NCI-H510A treated with DMSO at 0.1 percent for 48 hours (cell line): ENCODE measurements at regions not wholly inside any gene's neighbourhood (a gene's known extent, or its start where the extent isn't known, plus 50 kb on each side); places are given as distances from the start of the nearest gene placed in this dataset.
"Not testable (repeated sequence)": the region's sequence is repeated elsewhere in the genome, so short reads cannot be mapped to it uniquely, and the experiment has no call there.

Experiments
- DNase-seq: peaks from one replicate; lab custom pipeline; 2025; lab: John Stamatoyannopoulos, UW

DNA sequence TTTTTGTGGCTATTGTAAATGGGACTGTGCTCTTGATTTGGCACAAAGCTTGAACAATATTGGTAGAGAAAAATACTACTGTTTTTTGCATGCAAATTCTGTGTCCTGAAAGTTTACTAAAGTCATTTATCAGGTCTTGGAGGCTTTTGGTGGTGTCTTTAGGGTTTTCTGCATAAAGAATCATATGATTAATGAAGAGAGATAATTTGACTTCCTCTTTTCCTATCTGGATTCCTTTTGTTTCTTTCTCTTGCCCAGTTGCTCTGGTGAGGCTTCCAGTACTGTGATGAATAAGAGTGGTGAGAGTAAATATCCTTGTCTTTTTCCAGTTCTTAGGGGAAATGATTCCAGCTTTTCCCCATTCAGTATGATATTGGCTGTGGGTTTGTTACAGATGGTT, 1166.7 kb downstream of the NCAM2 start:
- no peak for DNase-seq

DNA sequence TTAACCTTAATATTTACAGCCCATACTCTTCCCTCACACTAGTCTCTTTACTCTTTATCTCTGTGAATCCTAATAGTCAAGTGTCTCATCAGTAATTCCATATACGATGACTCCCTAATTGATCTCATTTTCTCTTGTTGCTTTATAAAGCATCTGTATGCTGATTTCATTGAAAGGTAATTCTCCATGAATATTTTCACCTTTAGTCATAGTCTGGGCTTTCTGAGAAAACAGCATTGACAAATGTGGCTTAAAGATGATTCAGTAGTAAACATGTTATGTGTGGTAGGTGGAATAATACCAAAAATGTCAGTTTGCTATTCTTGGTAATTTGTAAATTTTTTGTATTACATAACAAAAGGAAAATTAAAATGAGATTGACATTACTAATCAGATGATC, 1176.5 kb downstream of the NCAM2 start:
- DNase-seq: no peak

DNA sequence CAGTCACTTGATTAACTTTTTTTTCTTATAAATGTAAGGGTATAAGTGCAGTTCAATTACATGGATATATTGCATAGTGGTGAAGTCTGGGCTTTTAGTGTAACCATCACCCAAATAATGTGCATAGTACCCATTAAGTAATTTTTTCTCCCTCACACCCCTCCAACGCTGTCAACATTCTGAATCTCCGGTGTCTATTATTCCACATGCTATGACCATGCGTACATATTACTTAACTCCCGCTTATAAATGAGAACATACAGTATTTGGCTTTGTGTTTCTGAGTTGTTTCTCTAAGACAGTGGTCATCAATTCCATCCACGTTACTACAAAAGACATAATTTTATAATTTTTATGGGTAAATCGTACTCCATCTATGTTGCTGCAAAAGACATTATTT, 1191.1 kb downstream of the NCAM2 start:
- no peak for DNase-seq

DNA sequence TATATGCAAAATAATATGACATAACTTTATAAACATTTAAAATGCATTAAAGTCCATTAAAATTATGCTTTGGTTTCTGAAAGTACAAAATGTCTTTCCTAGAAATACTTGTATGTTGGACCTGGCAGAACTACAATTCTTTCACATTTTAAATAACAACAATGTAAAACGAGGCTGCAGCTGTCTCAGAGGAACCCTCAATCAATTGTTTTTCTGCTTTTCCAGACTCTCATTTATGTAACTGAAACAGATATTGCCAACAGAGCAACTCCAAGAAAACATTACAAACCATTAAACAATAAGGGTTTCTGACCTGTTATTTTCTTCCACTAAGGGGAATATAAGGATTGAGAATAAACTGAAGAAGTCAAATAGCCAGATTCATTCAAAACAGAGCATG, 1193.4 kb downstream of the NCAM2 start:
- no peak for DNase-seq

DNA sequence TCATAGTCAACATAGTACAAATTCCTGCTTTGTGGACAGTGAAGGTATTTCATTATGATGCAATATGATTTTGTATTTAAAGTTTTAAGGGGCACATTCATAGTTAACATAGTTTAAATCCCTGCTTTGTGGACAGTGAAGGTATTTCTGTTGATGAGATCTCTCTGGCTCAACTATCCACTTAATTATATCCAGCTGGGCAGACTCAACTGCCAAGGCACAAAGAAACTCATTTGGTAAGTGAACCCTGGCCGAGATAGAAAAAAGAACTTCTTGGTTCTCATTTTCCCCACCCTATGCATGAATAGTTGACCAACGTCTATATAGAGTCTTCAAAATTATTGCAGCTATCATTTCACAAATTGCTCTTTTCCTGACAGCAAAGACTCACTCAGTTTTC, 1194.6 kb downstream of the NCAM2 start:
- DNase-seq: no peak

DNA sequence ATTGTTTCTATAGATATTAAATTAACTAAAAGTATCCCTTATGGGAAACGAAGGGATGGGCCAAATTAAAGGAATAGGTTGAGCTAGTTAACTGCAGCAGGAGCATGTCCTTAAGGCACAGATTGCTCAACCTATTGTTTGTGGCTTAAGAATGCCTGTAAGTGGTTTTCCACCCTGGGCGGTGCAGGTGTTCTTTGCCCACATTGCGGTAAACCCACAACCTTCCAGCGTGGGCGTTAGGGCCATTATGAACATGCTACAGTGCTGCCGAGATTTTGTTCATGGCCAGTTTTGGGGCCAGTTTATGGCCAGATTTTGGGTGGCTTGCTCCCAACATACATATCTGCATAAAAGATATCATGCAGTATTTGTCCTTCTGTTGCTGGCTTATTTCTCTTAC, 1196.8 kb downstream of the NCAM2 start:
- DNase-seq: not testable (repeated sequence)

DNA sequence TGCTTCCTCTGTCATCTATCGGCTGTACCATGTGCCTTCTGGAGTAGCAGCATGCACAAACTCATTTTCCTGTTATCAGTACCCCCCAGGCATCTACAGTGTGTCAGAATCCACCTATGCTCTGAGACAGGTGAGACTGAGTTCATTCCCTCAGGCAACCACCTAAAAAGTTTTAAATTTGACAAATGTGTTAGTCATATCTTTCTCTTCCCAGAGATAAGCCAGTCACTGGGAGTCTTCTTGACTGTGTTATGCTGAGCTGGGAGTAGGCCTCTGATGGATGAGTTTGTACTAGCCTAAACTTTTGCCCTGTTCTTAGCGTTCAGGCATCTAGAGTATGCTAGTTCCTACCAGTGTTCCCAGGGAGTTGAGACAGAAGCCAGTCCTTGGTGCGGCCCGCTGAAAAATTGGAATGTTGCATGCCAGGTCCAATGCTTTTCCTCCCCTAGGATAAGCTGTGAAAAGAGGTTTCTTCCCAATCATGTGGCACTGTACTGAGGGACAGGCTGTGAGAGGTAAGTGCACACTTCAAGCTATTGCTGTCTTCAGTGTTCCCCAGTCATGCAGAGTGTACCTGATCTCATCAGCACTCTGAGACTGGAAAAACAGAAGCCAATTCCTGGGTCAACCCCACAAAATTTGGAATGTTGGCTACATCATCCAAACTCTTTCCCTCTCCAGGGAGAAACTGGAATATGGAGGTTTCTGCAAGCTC, 1202.3 kb downstream of the NCAM2 start:
- no peak for DNase-seq

DNA sequence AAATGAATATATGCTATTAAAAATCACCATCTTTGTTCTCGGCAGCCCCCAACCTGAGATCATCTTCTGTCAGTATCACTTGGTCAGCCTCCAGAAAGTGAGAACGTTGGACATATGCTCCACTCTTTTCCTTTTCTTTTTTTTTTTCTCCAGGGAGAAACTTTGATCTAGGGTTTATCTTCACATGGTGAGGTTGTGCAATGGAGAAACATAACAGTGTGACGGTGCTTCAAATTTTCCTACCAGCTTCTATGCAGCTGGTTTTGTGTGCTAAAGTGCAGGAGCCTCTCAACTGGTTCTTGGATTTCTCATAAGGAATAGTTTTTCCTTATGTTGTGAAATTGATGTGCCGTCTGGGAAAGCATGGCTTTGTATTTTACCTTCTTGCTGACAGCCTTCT, 1202.9 kb downstream of the NCAM2 start:
- no peak for DNase-seq

DNA sequence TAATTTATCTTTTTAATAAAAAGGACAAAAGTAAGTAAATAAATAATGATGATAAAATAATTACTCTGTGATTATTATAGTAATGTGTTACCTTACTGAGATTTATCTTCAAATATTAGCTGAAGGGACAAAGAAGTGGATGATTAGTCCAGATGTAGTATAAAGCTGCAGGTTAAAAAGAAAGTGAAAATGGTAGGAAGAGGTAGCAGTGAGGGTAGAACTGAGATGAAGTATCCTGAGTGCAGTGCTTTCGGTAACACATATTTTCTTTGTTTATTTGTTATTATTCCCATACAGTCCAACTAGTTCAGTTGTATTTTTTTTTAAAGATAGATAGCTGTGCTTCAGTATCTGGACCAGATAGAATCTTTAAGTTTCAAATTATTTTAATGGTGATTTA, 1203.5 kb downstream of the NCAM2 start:
- no peak for DNase-seq

DNA sequence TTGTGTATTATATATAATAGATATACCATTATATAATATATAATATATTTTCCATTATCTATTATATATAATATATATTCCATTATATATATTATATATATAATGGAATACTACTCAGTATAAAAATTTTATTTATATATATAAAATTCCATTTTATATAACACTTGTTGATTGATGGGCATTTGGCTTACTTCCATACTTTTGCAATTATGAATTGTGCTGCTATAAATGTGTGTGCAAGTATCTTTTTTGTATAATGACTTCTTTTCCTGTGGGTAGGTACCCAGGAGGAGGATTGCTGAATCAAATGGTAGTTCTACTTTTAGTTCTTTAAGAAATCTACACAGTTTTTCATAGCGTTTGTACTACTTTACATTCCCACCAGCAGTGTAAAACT, 1211.1 kb downstream of the NCAM2 start:
- peak; percentile 62 for DNase-seq

DNA sequence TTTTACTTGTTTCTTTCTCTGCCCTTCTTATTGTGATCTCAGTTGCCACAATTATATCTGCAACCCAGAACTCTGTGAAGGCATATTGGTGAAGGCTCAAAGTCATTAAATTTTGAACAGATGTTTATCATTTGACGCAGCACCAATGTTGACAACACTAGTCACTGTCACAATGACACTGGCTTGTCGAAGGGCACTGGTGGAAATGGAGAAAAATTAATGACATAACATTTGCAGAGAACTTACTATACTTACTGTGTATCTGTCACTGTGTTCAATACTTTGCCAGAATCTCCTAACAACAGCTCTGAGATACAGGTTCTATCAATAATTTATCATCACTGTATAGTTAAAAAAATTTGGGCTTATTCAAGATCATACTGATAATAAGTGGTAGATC, 1213.7 kb downstream of the NCAM2 start:
- DNase-seq: no peak

DNA sequence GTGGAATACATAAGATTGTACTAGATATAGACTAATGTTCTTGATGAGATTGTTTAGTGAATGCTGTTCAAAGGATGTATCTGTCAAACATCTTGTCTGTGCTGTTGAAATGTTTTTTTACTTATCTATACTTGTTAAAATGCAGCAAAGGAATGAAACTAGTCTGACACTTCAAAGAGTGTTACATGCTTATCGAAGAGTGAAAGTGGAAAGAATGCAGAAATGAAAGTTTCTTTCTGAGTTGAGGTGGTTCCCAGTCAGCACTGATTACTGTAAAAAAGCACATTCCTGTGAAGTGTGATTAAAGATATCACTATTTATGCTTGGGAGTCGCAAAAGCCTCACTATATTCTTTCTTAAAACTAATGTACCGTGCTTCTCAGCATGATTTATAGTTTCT, 1225.2 kb downstream of the NCAM2 start:
- no peak for DNase-seq

DNA sequence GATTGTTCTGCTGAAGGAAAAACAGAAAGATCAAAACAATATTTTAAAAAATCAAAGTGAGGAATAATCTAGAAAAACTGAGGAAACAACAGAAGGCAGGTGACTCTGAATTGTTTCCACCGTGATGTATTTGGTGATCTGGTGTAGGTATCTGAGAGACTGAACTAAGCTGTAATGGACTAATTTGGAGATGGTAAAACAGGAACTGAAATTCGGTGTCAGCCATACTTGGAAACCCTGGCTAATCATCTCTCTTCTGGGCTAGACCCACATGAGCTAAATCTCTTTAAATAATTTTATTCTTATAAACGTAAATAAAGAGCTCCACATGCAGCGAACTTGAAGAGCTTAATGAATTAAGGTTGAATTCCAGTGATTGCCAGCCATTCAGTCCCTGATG, 1226.1 kb downstream of the NCAM2 start:
- DNase-seq: no peak

DNA sequence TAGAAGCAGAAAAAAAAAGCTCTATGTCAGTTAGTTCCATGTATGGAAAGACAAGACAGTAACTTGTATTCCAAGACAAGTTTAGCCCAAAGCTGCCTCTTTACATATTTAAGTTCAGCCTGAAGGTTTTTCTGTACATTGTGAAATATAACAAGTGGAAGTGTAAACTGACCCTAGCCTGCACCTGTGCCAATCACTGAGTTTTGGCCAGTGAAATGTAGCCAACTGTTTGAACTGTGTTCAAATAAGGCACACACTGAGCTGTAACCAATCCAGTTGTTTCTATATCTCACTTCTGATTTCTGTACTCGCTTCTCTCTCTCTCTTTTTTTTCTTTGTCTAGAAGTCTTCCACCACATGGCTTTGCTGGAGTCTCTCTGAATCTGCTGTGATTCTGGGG, 1227.1 kb downstream of the NCAM2 start:
- DNase-seq: no peak

DNA sequence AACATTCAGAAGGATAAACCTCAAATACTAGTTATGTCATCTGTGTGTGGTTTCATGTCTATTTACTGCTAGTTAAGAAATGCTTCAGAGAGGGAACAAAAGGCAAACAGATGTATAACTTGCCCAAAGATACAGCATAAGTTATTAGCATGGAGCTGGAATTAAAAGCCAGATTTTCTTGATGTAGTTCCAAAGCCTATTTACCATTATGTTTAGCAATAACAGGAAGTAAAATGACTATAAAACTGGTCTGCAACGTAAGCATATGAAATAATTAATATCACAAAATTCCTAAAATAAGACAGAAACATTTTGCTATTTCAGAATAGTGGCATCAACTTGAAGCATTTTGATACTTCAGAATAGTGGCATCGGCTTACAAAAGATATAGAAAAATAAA, 1232.8 kb downstream of the NCAM2 start:
- DNase-seq: no peak

DNA sequence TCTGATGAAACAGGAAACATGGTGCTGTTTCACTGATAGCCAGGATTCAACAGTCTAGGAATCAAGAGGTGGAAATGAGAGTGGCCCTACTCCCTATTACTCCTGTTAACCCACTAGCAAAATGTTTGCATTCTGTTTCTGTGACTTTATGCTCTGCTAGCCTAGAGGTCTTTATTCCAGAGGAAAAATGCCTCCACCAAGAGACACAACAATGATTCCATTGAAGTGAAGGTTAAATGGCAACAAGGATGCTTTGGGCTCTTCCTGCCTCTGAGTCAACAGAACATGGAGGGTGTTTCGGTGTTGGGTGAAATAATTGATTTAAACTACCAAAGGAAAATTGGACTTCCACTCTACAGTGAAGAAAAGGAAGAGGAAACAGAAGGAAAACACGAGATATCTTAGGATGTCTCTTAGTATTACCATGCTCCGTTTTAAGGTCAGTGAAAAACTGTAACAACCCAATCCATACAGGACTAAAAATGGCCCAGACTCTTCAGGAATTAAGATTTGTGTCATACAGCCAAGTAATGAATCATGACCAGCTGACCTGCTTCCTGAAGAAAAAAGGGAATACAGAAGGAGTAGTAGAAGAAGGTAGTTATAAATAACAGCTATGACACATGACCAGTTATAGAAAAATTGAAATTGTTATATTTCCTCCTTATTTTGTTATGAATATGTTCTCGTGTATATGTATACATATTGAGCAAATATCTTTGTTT, 1237.8 kb downstream of the NCAM2 start:
- DNase-seq: no peak

DNA sequence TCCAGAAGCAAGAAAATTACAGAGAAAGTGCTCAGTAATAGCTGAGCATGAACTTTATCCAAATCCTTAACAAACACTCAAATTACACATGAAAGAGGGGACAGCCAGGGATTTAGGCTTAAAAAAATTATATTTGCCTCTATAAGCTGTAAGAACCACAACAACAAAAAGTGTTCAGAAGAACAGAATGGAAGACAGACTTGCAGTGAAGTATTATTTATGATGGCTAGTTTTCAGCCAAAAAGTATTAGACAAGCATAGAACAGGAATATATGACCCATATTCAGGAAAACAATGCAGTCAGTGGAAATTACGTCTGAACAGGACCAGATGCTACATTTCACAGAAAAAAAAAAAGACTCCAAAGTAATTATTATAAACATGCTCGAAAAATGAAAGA, 1246.3 kb downstream of the NCAM2 start:
- DNase-seq: no peak

DNA sequence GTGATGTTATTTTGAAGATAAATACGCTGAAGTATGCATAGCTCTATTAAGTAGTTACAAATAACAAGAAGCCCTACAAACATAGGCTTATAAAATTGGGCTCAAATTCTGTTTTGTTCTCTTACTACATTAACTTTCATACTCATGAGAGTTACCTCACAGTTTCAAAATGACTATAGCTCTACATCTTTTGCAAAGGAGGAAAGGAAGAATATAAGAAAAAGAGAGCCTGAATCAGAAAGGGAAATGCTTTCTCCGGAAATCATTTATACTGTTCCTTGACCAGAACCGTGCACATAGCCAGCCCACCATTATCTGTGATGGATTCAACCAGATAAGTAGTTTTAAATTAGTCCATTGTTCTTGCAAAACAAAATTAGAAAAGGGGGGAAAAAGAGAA, 1252.1 kb downstream of the NCAM2 start:
- DNase-seq: no peak

DNA sequence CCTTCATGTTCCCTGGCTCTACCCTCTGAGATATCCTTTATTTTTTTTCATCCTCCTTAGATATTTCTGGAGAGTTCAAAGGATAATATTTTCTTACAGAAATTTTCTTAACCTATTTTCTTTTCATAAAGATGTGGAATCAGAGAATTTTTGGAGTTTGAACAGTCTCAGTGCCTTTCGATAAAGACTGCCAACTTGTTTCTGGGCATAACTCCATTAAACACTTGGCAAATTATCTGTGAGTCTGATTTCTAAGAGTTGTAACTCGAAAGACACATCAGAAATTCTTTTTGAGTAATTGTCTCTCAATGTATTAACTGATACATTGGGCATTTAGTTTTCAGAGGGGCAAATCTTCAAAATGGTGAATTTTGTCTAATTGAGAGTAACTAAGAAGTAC, 1255.6 kb downstream of the NCAM2 start:
- DNase-seq: no peak

DNA sequence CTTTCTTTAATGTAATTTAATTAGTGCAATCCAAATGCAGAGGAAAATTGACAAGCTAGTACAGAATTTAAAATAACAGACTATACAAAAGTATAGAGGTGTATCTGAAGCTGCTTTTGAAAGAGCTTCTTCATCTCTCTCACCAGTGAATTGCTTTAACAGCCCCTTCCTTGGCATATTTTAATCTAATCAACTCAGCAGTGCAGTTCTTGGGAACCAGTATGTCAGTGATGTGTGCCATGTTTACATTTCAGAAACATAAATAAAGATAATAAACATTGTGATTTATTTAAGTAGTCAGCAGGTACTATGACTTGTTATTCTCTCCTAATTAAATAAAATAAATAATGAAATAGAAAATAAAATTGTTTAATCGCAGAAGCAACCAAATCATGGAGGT, 1260.6 kb downstream of the NCAM2 start:
- DNase-seq: no peak

DNA sequence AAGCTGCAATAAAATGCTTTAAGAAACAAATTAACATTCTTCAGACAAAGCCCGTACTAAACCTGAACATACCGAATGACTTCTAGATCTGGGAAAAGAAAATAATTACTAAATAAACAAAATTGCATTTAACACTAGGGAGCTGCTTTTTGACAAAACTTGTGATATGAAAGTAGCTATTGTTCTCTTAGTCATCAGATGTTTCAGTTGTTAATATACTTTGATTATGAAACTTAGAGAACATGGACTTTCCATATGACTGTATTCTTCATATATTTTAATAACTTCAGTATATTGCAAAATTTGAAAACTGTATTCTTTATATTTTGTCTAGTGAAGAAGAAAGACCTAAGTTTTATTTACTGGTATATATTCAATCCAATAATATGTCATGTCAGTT, 1262.1 kb downstream of the NCAM2 start:
- DNase-seq: no peak

DNA sequence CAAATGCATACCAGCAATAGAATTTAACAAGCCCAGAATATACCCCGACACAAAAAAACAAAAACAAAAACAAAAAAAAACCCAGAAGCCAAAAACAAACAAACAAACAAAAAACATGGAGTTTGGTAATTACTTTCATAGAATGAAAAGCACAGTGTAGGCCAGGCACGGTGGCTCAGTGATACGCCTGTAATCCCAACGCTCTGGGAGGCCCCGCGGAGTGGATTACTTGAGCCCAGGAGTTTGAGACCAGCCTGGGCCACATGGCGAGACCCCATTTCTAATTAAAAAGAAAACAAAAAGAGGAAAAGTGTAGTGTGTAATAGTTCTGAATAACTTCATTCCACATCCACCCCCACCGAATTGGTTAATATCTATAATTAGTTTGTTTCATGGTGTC, 1265.7 kb downstream of the NCAM2 start:
- DNase-seq: no peak

DNA sequence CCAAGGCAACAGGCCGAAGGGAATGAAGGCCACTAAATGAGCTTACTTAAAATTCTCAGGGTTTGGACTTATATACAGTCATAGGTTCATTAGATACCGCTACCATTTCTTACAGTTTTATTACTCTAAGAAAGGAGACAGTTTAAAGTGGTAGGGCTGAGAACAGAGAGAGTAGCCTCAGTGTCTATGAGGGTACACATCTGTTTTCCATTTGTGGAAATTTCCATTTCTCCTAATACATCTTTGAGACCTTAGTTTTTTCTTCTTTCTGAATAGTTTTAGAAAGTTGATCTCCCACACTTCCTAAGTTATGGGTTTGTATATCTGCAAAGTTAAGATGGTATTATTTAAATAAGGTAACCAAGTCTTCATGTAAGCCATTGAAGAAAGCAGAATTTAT, 1279.1 kb downstream of the NCAM2 start:
- DNase-seq: no peak

DNA sequence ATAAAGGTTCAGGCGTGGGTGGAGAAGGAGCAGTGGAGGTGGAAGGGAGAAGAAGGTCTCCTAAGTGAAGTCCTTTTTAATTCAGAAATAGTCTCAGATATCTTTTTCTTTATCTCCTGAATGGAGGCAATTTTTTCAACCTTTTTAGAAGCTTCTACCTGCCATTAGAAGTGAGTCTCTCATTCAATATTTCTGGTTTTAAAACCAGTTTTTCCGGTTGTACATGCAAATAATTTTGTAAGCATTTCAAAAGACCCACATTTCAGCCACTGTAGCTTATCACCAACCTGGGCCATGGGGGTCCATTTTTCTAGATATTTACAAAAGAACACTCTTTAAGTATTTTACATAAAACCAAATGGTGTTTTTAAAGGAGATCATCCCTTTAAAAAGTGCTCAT, 1280.2 kb downstream of the NCAM2 start:
- DNase-seq: no peak
